IMR-90 (cell line): ENCODE measurements at regions not wholly inside any gene's neighbourhood (a gene's known extent, or its start where the extent isn't known, plus 50 kb on each side); places are given as distances from the start of the nearest gene placed in this dataset.

Source experiments
- ATAC-seq: fragments of 200-7000 bp; cut with Tn5 transposase; 2 replicates; pipeline ENCODE4 v1.9.1; 2020; ENCODE audit warnings: low read depth, mild to moderate bottlenecking, moderate library complexity
- BruUV-seq: library from RNA; stranded (reverse); fragments of 400-500 nt; replicated peaks from 2 replicates; lab custom pipeline; 2021; lab: Mats Ljungman, UMichigan
- CTCF ChIA-PET: fragments of 300-600 bp; formaldehyde crosslinking; extraction: SDS; loops from one replicate; lab custom pipeline; 2021; ENCODE audit warnings: antibody characterized with exemption; lab: Yijun Ruan, JAX
- POLR2A ChIA-PET: fragments of 300-600 bp; sonication (Branson Sonifier 250); formaldehyde crosslinking; loops from one replicate; lab custom pipeline; 2022; ENCODE audit warnings: antibody characterized with exemption; ENCODE audit not compliant: unreplicated experiment; lab: Charles Lee
- DNase-seq: peaks from one replicate; pipeline ENCODE4 v3.0.0; 2013
- H2AFZ ChIP-seq: replicated peaks from 2 replicates; pipeline ENCODE3; 2013; ENCODE audit warnings: low read length, mild to moderate bottlenecking; ENCODE audit not compliant: poor library complexity
- H2AK5ac ChIP-seq: 2 replicates; pipeline ENCODE4 v1.6.1; 2013; ENCODE audit warnings: low read depth, low read length, inconsistent platforms
- H2AK9ac ChIP-seq: replicated peaks from 2 replicates; pipeline ENCODE3; 2013; ENCODE audit warnings: mild to moderate bottlenecking, low read depth, low read length, moderate library complexity; ENCODE audit not compliant: poor library complexity
- H2BK120ac ChIP-seq: 2 replicates; pipeline ENCODE4 v1.6.1; 2013; ENCODE audit warnings: low read depth, low read length, inconsistent platforms
- H2BK15ac ChIP-seq: 3 replicates; pipeline ENCODE4 v1.6.1; 2013; ENCODE audit warnings: low read depth, low read length, inconsistent platforms
- H2BK20ac ChIP-seq: 2 replicates; pipeline ENCODE4 v1.6.1; 2013; ENCODE audit warnings: low read depth, mild to moderate bottlenecking, inconsistent platforms, low read length, moderate library complexity
- H2BK5ac ChIP-seq: 2 replicates; pipeline ENCODE4 v1.6.1; 2013; ENCODE audit warnings: mild to moderate bottlenecking, low read depth, low read length, inconsistent platforms; ENCODE audit not compliant: poor library complexity, severe bottlenecking
- H3K14ac ChIP-seq: replicated peaks from 2 replicates; pipeline ENCODE4 v1.6.1; 2013; ENCODE audit warnings: low read depth, low read length, inconsistent platforms
- H3K18ac ChIP-seq: 2 replicates; pipeline ENCODE4 v1.6.1; 2013; ENCODE audit warnings: low read depth, low read length, control low read depth
- H3K23ac ChIP-seq: 2 replicates; pipeline ENCODE4 v1.6.1; 2013; ENCODE audit warnings: low read depth, low read length, inconsistent platforms
- H3K27ac ChIP-seq: 2 replicates; pipeline ENCODE4 v1.5.1; 2013; ENCODE audit warnings: mild to moderate bottlenecking, control low read depth, low read length; ENCODE audit not compliant: insufficient read depth
- H3K27me3 ChIP-seq: 2 replicates; pipeline ENCODE4 v1.6.1; 2013; ENCODE audit warnings: low read length; ENCODE audit not compliant: control insufficient read depth, insufficient read depth
- H3K36me3 ChIP-seq: 2 replicates; pipeline ENCODE4 v1.6.1; 2013; ENCODE audit warnings: low read length, mixed read lengths; ENCODE audit not compliant: control insufficient read depth, insufficient read depth
- H3K4ac ChIP-seq: 2 replicates; pipeline ENCODE4 v1.6.1; 2013; ENCODE audit warnings: low read depth, low read length, inconsistent platforms
- H3K4me1 ChIP-seq: 2 replicates; pipeline ENCODE4 v1.6.1; 2013; ENCODE audit warnings: low read length, mixed read lengths; ENCODE audit not compliant: control insufficient read depth, insufficient read depth
- H3K4me2 ChIP-seq: 2 replicates; pipeline ENCODE4 v1.6.1; 2013; ENCODE audit warnings: low read depth, mild to moderate bottlenecking, control low read depth, low read length, moderate library complexity
- H3K4me3 ChIP-seq: 2 replicates; pipeline ENCODE4 v1.5.1; 2013; ENCODE audit warnings: low read depth, mild to moderate bottlenecking, control low read depth, low read length, moderate library complexity; ENCODE audit not compliant: insufficient read depth
- H3K56ac ChIP-seq: 2 replicates; pipeline ENCODE4 v1.6.1; 2013; ENCODE audit warnings: low read length, inconsistent platforms; ENCODE audit not compliant: insufficient read depth; ENCODE audit errors: extremely low read depth
- H3K79me1 ChIP-seq, 2 experiments: 2 replicates each; pipeline ENCODE4 v1.6.1; 2013; ENCODE audit warnings: low read length in 2 of 2, inconsistent platforms in 1 of 2, low read depth in 1 of 2
- H3K9ac ChIP-seq: 2 replicates; pipeline ENCODE4 v1.6.1; 2013; ENCODE audit warnings: low read depth, low read length, control low read depth
- H3K9me1 ChIP-seq: 2 replicates; pipeline ENCODE4 v1.6.1; 2013; ENCODE audit warnings: low read length, inconsistent platforms; ENCODE audit not compliant: insufficient read depth
- H3K9me3 ChIP-seq: 2 replicates; pipeline ENCODE4 v1.6.1; 2013; ENCODE audit warnings: low read length; ENCODE audit not compliant: control insufficient read depth, insufficient read depth
- H4K20me1 ChIP-seq: 2 replicates; pipeline ENCODE4 v1.6.1; 2013; ENCODE audit warnings: low read length, inconsistent platforms; ENCODE audit not compliant: insufficient read depth
- H4K5ac ChIP-seq: 2 replicates; pipeline ENCODE4 v1.6.1; 2013; ENCODE audit warnings: mild to moderate bottlenecking, low read depth, low read length, control low read depth
- H4K8ac ChIP-seq, 2 experiments: 2 replicates each; pipeline ENCODE4 v1.6.1; 2013; ENCODE audit warnings: low read depth in 2 of 2, low read length in 2 of 2, control low read depth in 1 of 2, inconsistent platforms in 1 of 2
- H4K91ac ChIP-seq: 2 replicates; pipeline ENCODE4 v1.6.1; 2013; ENCODE audit warnings: low read depth, low read length, inconsistent platforms; ENCODE audit not compliant: insufficient read depth
- CTCF ChIP-seq: conservative IDR thresholded peaks from 2 replicates; pipeline ENCODE4 v1.5.1; 2012; ENCODE audit warnings: mild to moderate bottlenecking, low read depth, low read length, improper control_type of control experiment
- MAZ ChIP-seq: IDR thresholded peaks from 2 replicates; pipeline ENCODE4 v1.6.1; 2012; ENCODE audit warnings: low read depth, mild to moderate bottlenecking, low read length, improper control_type of control experiment, moderate library complexity, borderline replicate concordance
- NFE2L2 ChIP-seq: fragments of 150-350 bp; IDR thresholded peaks from 2 replicates; pipeline ENCODE4 v1.6.1; 2016; ENCODE audit warnings: low read depth, mild to moderate bottlenecking, low read length
- POLR2A ChIP-seq: IDR thresholded peaks from 2 replicates; pipeline ENCODE4 v1.6.1; 2012; ENCODE audit warnings: mild to moderate bottlenecking, low read depth, low read length
- WGBS, 2 experiments: methylation state at CpG; one replicate each; pipeline versions ENCODE4 v1.1.5 to v1.1.7; 2013; ENCODE audit warnings: missing lambda C conversion rate in 2 of 2; ENCODE audit not compliant: insufficient read length in 1 of 2; ENCODE audit errors: extremely low coverage in 2 of 2; 5-methylcytosine and 5-hydroxymethylcytosine counted together
- dilution Hi-C: fragments of 300-500 bp; cut with HindIII; formaldehyde crosslinking; loops from one replicate; pipeline ENCODE4 v1.14.3; 2018; ENCODE audit warnings: low sequenced_read_pairs; ENCODE audit not compliant: unreplicated experiment
- in situ Hi-C: fragments of 300-500 bp; cut with MboI; formaldehyde crosslinking; loops from 3 replicates; pipeline ENCODE4 v1.14.3; 2019; ENCODE audit warnings: low sequenced_read_pairs, inconsistent platforms, mixed read lengths
- intact Hi-C: fragments of 100-400 bp; cut with micrococcal nuclease; formaldehyde crosslinking; loops from 2 replicates; pipeline ENCODE4 v1.10.0; 2022

GRCh38 chr2:194205568-194206227, 1451.3 kb upstream of the SLC39A10 start:
- no peaks in the 10 kb centered on the region for H3K27me3 ChIP-seq
- ChIA-PET CTCF (no interaction called here), POLR2A (no interaction called here)
- H2AFZ ChIP-seq = no peak overlapping the region
- dilution Hi-C loops (no loop called here), intact Hi-C loops (no loop called here), in situ Hi-C loops (no loop called here)
- H2AK5ac ChIP-seq = no peak overlapping the region
- H4K5ac ChIP-seq = no peak overlapping the region
- no peak overlapping the region for H3K9ac ChIP-seq
- no peaks in the 10 kb centered on the region for H3K4me1 ChIP-seq
- H2AK9ac ChIP-seq = no peak overlapping the region
- H3K18ac ChIP-seq = no peak overlapping the region
- H3K23ac ChIP-seq = no peak overlapping the region
- no peaks in the 10 kb centered on the region for H3K36me3 ChIP-seq
- TF ChIP-seq NFE2L2 (no peak), POLR2A (no peak), MAZ (no peak), CTCF (no peak)
- H2BK5ac ChIP-seq = no peak overlapping the region
- no peaks in the 10 kb centered on the region for H3K79me1 ChIP-seq
- no peak overlapping the region for H3K4ac ChIP-seq
- no peak for ATAC-seq
- no peak overlapping the region for H4K91ac ChIP-seq
- peaks cover 10% of the 10 kb centered on the region for H3K9me3 ChIP-seq
- H4K8ac ChIP-seq = no peak overlapping the region
- BruUV-seq = no TSS peak
- no peak overlapping the region for H3K14ac ChIP-seq
- no CpG with 5 or more reads among the region's 5 CpGs for WGBS, 2 experiments
- no peak for DNase-seq
- H2BK20ac ChIP-seq = no peak overlapping the region
- H2BK15ac ChIP-seq = no peak overlapping the region
- H3K9me1 ChIP-seq = no peaks in the 10 kb centered on the region
- no peaks in the 10 kb centered on the region for H4K20me1 ChIP-seq
- H3K27ac ChIP-seq = no peak overlapping the region
- no peak overlapping the region for H3K4me2 ChIP-seq
- no peak overlapping the region for H3K4me3 ChIP-seq
- H3K56ac ChIP-seq = no peak overlapping the region
- no peak overlapping the region for H2BK120ac ChIP-seq
